ENCODE measurements at regions not wholly inside any gene's neighbourhood (a gene's known extent, or its start where the extent isn't known, plus 50 kb on each side); places are given as distances from the start of the nearest gene placed in this dataset.

GRCh38 chr3:76645724-76646123 lies 394.2 kb upstream of the ROBO2 start:
- no peak for TF ChIP-seq CTCF (conservative IDR thresholded peaks at IDR 0.05; ENCODE audit: low read length)
- no peak for TF ChIP-seq EZH2phosphoT487 (IDR thresholded peaks at IDR 0.05; ENCODE audit: borderline replicate concordance, low read depth, low read length)
